Astrocyte (in vitro differentiated cells and primary cell): ENCODE measurements at regions not wholly inside any gene's neighbourhood (a gene's known extent, or its start where the extent isn't known, plus 50 kb on each side); places are given as distances from the start of the nearest gene placed in this dataset.

Source experiments
- CTCF ChIP-seq: IDR thresholded peaks from 2 replicates; pipeline ENCODE4 v1.5.1; 2011; ENCODE audit warnings: low read depth, mild to moderate bottlenecking, inconsistent platforms, low read length, moderate library complexity; ENCODE audit not compliant: insufficient read depth
- EZH2 ChIP-seq: IDR thresholded peaks from 2 replicates; pipeline ENCODE4 v1.6.1; 2012; ENCODE audit warnings: mild to moderate bottlenecking, low read length, inconsistent platforms; ENCODE audit not compliant: insufficient read depth

DNA sequence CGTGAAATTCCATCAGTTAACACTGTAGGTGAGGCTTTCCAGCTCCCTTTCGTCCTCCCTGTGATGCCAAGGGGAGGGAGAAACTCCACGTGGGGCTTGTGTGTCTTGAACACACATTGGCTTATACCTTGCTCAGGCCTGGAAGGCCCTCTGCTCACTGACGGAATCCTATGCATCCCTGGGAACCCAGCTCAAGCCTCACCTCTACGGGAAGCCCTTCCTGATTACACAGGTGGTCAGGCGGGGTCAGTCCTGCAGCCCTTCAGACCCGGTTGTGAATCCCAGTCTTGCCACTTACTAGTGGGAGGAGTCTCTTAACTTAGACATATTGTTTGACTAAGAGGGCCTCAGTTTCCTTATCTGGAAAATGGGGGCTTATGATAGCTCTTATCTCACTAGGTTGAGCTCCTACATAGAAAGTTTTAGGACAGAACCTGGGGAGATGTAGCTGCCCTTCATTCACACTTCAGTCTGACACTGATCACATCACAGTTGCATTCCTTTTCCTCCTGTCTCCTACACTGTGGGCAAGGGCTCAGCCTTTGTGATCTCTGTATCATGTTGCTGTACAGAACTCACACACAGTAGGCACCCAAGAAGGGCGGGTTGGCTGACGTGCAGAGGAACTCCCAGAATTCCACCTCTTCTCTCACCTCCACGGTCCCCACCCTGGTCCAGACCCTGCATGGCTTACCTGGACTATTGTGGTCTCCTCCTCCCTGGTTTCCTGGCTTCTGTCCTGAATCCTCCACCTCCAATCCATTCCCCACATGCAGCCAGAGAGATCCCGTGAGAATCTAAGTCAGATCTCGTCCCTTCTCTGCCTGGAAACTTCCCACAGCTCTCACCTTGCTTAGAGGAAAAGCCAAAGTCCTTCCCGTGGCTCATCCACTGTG lies 129.6 kb downstream of the CEBPB start:
- no peak for TF ChIP-seq CTCF
- TF ChIP-seq EZH2: no peak
